Fibroblast of mammary gland (primary cell): ENCODE measurements at regions not wholly inside any gene's neighbourhood (a gene's known extent, or its start where the extent isn't known, plus 50 kb on each side); places are given as distances from the start of the nearest gene placed in this dataset.

ENCODE experiments used
- DNase-seq: peaks from one replicate; pipeline ENCODE4 v3.0.0-alpha.2; 2010; ENCODE audit warnings: low read depth
- H3K4me3 ChIP-seq: 2 replicates; pipeline ENCODE4 v1.5.1; 2011; ENCODE audit warnings: low read depth, mild to moderate bottlenecking, low read length, moderate library complexity; ENCODE audit not compliant: control insufficient read depth
- CTCF ChIP-seq: conservative IDR thresholded peaks from 2 replicates; pipeline ENCODE4 v1.5.1; 2011; ENCODE audit warnings: low read depth, low read length, inconsistent platforms; ENCODE audit not compliant: control insufficient read depth, insufficient read depth

GRCh38 chr20:50274570-50275430 is 84.2 kb downstream of the CEBPB start:
- no peak overlapping the region for H3K4me3 ChIP-seq

GRCh38 chr20:50276119-50277063 is 85.8 kb downstream of the CEBPB start:
- no peak overlapping the region for H3K4me3 ChIP-seq
- no peak for TF ChIP-seq CTCF
- no peak for DNase-seq

More at GRCh38 chr20:50274570-50275430, 84.2 kb downstream of the CEBPB start:
- no peak for TF ChIP-seq CTCF
- DNase-seq: no peak

GRCh38 chr20:50277064-50277415 is 86.4 kb downstream of the CEBPB start:
- TF ChIP-seq CTCF: no peak
- DNase-seq: no peak
- H3K4me3 ChIP-seq: no peak overlapping the region

DNA sequence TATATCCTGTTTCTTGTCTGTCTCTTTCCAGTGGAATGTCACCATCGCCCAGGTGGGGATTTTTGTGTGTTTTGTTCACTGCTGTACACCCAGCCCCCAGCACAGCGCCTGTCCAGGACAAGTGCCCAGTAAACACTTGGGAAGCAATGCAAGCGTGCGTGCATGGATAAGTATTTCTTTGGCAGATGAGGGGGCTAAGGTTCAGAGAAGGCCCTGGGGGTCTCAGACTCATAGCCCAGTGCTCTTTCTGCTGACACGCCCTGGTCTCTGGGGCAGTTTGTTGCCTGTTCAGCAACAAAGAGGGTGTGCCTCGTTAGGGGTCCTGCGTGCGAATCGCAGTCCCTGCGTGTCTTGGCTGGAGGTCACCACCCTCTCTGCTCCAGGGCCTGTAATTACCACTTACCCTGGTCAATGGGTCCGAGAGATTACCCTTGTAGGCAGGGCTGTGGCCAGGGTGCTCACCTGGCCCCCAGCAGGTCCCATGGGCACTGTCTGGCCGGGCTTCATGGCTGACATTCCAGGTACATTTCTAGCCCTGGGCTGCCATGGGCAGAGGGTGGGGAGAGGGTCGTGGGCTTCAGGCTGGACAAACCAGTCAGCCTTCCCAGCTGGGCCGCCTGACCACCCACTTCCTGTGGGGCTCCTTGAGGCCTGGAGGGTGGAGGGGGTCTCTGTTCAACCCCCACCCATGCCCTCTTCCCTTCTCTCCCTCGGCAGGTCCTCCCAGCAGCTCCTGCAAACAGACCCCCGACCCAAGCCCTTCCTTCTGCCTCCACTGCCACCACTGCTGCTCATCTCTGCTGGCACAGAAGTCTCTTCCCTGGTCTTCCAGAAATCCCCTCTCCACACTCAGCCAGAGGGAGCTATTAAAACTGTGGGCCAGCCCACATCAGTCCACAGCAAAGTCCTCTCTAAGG is 87.1 kb downstream of the CEBPB start:
- no peak overlapping the region for H3K4me3 ChIP-seq
- no peak for TF ChIP-seq CTCF
- no peak for DNase-seq

- TF ChIP-seq CTCF: no peak
- H3K4me3 ChIP-seq: no peak overlapping the region
- no peak for DNase-seq
Measured at GRCh38 chr20:50278377-50278683, 87.7 kb downstream of the CEBPB start.
